ENCODE measurements at regions not wholly inside any gene's neighbourhood (a gene's known extent, or its start where the extent isn't known, plus 50 kb on each side); places are given as distances from the start of the nearest gene placed in this dataset.
"Not testable (repeated sequence)": the region's sequence is repeated elsewhere in the genome, so short reads cannot be mapped to it uniquely, and the experiment has no call there.

- DNase-seq, result no peak
Measured at GRCh38 chr7:68733219-68734153, 864.8 kb upstream of the AUTS2 start.

GRCh38 chr7:68734431-68734830, 863.8 kb upstream of the AUTS2 start:
- DNase-seq, result no peak

GRCh38 chr7:68739306-68739705, 859.0 kb upstream of the AUTS2 start:
- DNase-seq, result no peak

GRCh38 chr7:68744036-68744435, 854.2 kb upstream of the AUTS2 start:
- no peak for DNase-seq

GRCh38 chr7:68748934-68749900, 849.1 kb upstream of the AUTS2 start:
- DNase-seq, result peak; percentile 23

- no peak for DNase-seq
Measured at GRCh38 chr7:68752485-68753178, 845.6 kb upstream of the AUTS2 start.

- no peak for DNase-seq
Measured at GRCh38 chr7:68754414-68754813, 843.9 kb upstream of the AUTS2 start.

- no peak for DNase-seq
Measured at GRCh38 chr7:68756986-68757495, 841.2 kb upstream of the AUTS2 start.

- DNase-seq, result no peak
Measured at GRCh38 chr7:68760556-68760955, 837.7 kb upstream of the AUTS2 start.

GRCh38 chr7:68767462-68767861, 830.8 kb upstream of the AUTS2 start:
- DNase-seq, result no peak

- DNase-seq, result peak; percentile 57
Measured at GRCh38 chr7:68770649-68771048, 827.6 kb upstream of the AUTS2 start.

- DNase-seq, result no peak
Measured at GRCh38 chr7:68776326-68776725, 821.9 kb upstream of the AUTS2 start.

- no peak for DNase-seq
Measured at GRCh38 chr7:68783684-68784083, 814.6 kb upstream of the AUTS2 start.

GRCh38 chr7:68785036-68785435, 813.2 kb upstream of the AUTS2 start:
- DNase-seq, result peak; percentile 12

GRCh38 chr7:68787566-68787965, 810.7 kb upstream of the AUTS2 start:
- no peak for DNase-seq

- DNase-seq, result not testable (repeated sequence)
Measured at GRCh38 chr7:68788529-68788928, 809.7 kb upstream of the AUTS2 start.

- DNase-seq, result no peak
Measured at GRCh38 chr7:68789597-68789996, 808.7 kb upstream of the AUTS2 start.

GRCh38 chr7:68792351-68792750, 805.9 kb upstream of the AUTS2 start:
- DNase-seq, result no peak

- DNase-seq, result no peak
Measured at GRCh38 chr7:68793513-68793912, 804.8 kb upstream of the AUTS2 start.

- no peak for DNase-seq
Measured at GRCh38 chr7:68800316-68800715, 798.0 kb upstream of the AUTS2 start.

GRCh38 chr7:68805159-68805558, 793.1 kb upstream of the AUTS2 start:
- DNase-seq, result no peak

- DNase-seq, result no peak
Measured at GRCh38 chr7:68807666-68808065, 790.6 kb upstream of the AUTS2 start.

All from NCI-H2171 (cell line).